ENCODE measurements at regions not wholly inside any gene's neighbourhood (a gene's known extent, or its start where the extent isn't known, plus 50 kb on each side); places are given as distances from the start of the nearest gene placed in this dataset.

- TF ChIP-seq CTCF (IDR thresholded peaks at IDR 0.05) (no peak), POLR2A (IDR thresholded peaks at IDR 0.05) (no peak)
Measured at GRCh38 chr6:34616227-34616585, 60.1 kb upstream of the SPDEF start.

Data from breast epithelium (tissue), 3 donors.